GM23248 (cell line): ENCODE measurements at regions not wholly inside any gene's neighbourhood (a gene's known extent, or its start where the extent isn't known, plus 50 kb on each side); places are given as distances from the start of the nearest gene placed in this dataset.
A peak's percentile ranks its signal among the peaks of the same experiment; 100 is the strongest.

Experiments used
- DNase-seq: peaks from one replicate; pipeline ENCODE4 v3.0.0-alpha.2; 2015
- H2AFZ ChIP-seq: fragments of 200-600 bp; sonication (generic); 2 replicates; pipeline ENCODE4 v1.6.1; 2016; ENCODE audit warnings: antibody characterized with exemption
- H3F3A ChIP-seq: fragments of 200-600 bp; sonication (generic); 2 replicates; pipeline ENCODE4 v1.6.1; 2016; ENCODE audit warnings: mild to moderate bottlenecking, antibody characterized with exemption, mixed run types; ENCODE audit not compliant: insufficient read depth
- H3K27ac ChIP-seq: fragments of 200-600 bp; sonication (generic); 2 replicates; pipeline ENCODE4 v1.5.1; 2016; ENCODE audit warnings: mild to moderate bottlenecking
- H3K27me3 ChIP-seq: fragments of 200-600 bp; sonication (generic); replicated peaks from 2 replicates; pipeline ENCODE4 v1.6.1; 2016; ENCODE audit warnings: mild to moderate bottlenecking; ENCODE audit not compliant: insufficient read depth
- H3K36me3 ChIP-seq: fragments of 200-600 bp; sonication (generic); 2 replicates; pipeline ENCODE4 v1.6.1; 2016; ENCODE audit warnings: low read depth, mild to moderate bottlenecking
- H3K4me1 ChIP-seq: fragments of 200-600 bp; sonication (generic); 2 replicates; pipeline ENCODE4 v1.6.1; 2016; ENCODE audit warnings: mild to moderate bottlenecking; ENCODE audit not compliant: insufficient read depth
- H3K4me2 ChIP-seq: fragments of 200-600 bp; sonication (generic); one replicate; pipeline ENCODE4 v1.6.1; 2016; ENCODE audit warnings: mild to moderate bottlenecking; ENCODE audit not compliant: unreplicated experiment
- H3K4me3 ChIP-seq: fragments of 200-600 bp; sonication (generic); 2 replicates; pipeline ENCODE4 v1.5.1; 2016; ENCODE audit warnings: mild to moderate bottlenecking
- H3K79me2 ChIP-seq: fragments of 200-600 bp; sonication (generic); 2 replicates; pipeline ENCODE4 v1.6.1; 2016; ENCODE audit warnings: mild to moderate bottlenecking; ENCODE audit not compliant: insufficient read depth
- H3K9ac ChIP-seq: fragments of 200-600 bp; sonication (generic); 2 replicates; pipeline ENCODE4 v1.6.1; 2016; ENCODE audit warnings: mild to moderate bottlenecking
- H3K9me2 ChIP-seq: fragments of 200-600 bp; sonication (generic); 2 replicates; pipeline ENCODE4 v1.6.1; 2016; ENCODE audit warnings: mixed run types, mild to moderate bottlenecking, moderate library complexity; ENCODE audit not compliant: insufficient read depth
- H3K9me3 ChIP-seq: fragments of 200-600 bp; sonication (generic); one replicate; pipeline ENCODE4 v1.6.1; 2017; ENCODE audit warnings: low read depth
- H4K20me1 ChIP-seq: fragments of 200-600 bp; sonication (generic); 2 replicates; pipeline ENCODE4 v1.6.0; 2016; ENCODE audit not compliant: insufficient read depth
- EZH2 ChIP-seq: fragments of 200-600 bp; sonication (generic); IDR thresholded peaks from 2 replicates; pipeline ENCODE4 v1.6.1; 2018; ENCODE audit warnings: antibody characterized with exemption, mild to moderate bottlenecking; ENCODE audit not compliant: insufficient read depth, poor library complexity, severe bottlenecking
- EZH2phosphoT487 ChIP-seq: fragments of 200-600 bp; sonication (generic); IDR thresholded peaks from 2 replicates; pipeline ENCODE4 v1.6.1; 2018; ENCODE audit warnings: antibody characterized with exemption, moderate library complexity, mild to moderate bottlenecking, low read depth; ENCODE audit not compliant: insufficient read depth
- WGBS, 2 experiments: methylation state at CpG; one replicate each; pipeline ENCODE4 v1.1.6; 2015 to 2017; ENCODE audit warnings: low lambda C conversion rate in 2 of 2, low coverage in 1 of 2; ENCODE audit errors: missing lambda C conversion rate in 2 of 2; 5-methylcytosine and 5-hydroxymethylcytosine counted together
- in situ Hi-C: fragments of 300-500 bp; cut with MboI; formaldehyde crosslinking; loops from 2 replicates; pipeline ENCODE4 v1.15.0; 2020

- H3K4me2 ChIP-seq: peak overlapping the region; percentile 48
- DNase-seq: peak; percentile 39
- WGBS, 2 experiments: 24 to 25% methylated on average over 3 of the region's 3 CpGs
- H3K4me3 ChIP-seq: 0 out of 2 replicates have a peak overlapping the region, but pooled peaks have one; percentile 13
- no peak overlapping the region for H3K27ac ChIP-seq
- in situ Hi-C loops: no loop called here
- peaks cover 13% of the 10 kb centered on the region; the same call in 1 of the 2 replicates for H3F3A ChIP-seq
- TF ChIP-seq EZH2: no peak
- TF ChIP-seq EZH2phosphoT487: no peak
- peaks cover 38% of the 10 kb centered on the region for H3K4me1 ChIP-seq
- H3K9ac ChIP-seq: no peak overlapping the region
- no peaks in the 10 kb centered on the region for H3K79me2 ChIP-seq
- H4K20me1 ChIP-seq: no peaks in the 10 kb centered on the region
- no peaks in the 10 kb centered on the region for H3K9me2 ChIP-seq
- H2AFZ ChIP-seq: peak overlapping the region; percentile 49
- no peaks in the 10 kb centered on the region for H3K36me3 ChIP-seq
- H3K9me3 ChIP-seq: no peaks in the 10 kb centered on the region
- no peaks in the 10 kb centered on the region for H3K27me3 ChIP-seq
These were observed 137.4 kb downstream of the PLK2 start for GRCh38 chr5:58322453-58322852.

GRCh38 chr5:58318468-58318867 lies 141.4 kb downstream of the PLK2 start:
- H3K27ac ChIP-seq: peak overlapping the region; percentile 15
- WGBS, 2 experiments: 43 to 58% methylated on average over 1 of the region's 1 CpG
- TF ChIP-seq EZH2 (no peak), EZH2phosphoT487 (no peak)

GRCh38 chr5:58317808-58318207 lies 142.1 kb downstream of the PLK2 start:
- Histone ChIP-seq H3F3A (peaks cover 13% of the 10 kb centered on the region; the same call in 1 of the 2 replicates), H3K4me2 (peak overlapping the region; percentile 49), H3K27me3 (no peaks in the 10 kb centered on the region), H3K4me3 (no peak overlapping the region), H2AFZ (no peak overlapping the region), H3K27ac (peak overlapping the region; percentile 15), H3K9me3 (no peaks in the 10 kb centered on the region), H3K36me3 (no peaks in the 10 kb centered on the region), H4K20me1 (no peaks in the 10 kb centered on the region), H3K9me2 (no peaks in the 10 kb centered on the region), H3K4me1 (peaks cover 37% of the 10 kb centered on the region), H3K9ac (no peak overlapping the region), H3K79me2 (no peaks in the 10 kb centered on the region)
- in situ Hi-C loops: no loop called here
- peak; percentile 30 for DNase-seq
- no peak for TF ChIP-seq EZH2
- no peak for TF ChIP-seq EZH2phosphoT487

More at GRCh38 chr5:58318468-58318867, 141.4 kb downstream of the PLK2 start:
- Histone ChIP-seq H3K9me3 (no peaks in the 10 kb centered on the region), H2AFZ (no peak overlapping the region), H3K4me2 (peak overlapping the region; percentile 49), H3K27me3 (no peaks in the 10 kb centered on the region), H3K9me2 (no peaks in the 10 kb centered on the region), H3K4me1 (peaks cover 41% of the 10 kb centered on the region), H3K79me2 (no peaks in the 10 kb centered on the region), H3K4me3 (no peak overlapping the region), H3K9ac (no peak overlapping the region), H3F3A (peaks cover 13% of the 10 kb centered on the region; the same call in 1 of the 2 replicates), H4K20me1 (no peaks in the 10 kb centered on the region), H3K36me3 (no peaks in the 10 kb centered on the region)
- peak; percentile 58 for DNase-seq
- in situ Hi-C loops: no loop called here

GRCh38 chr5:58317009-58317408 lies 142.9 kb downstream of the PLK2 start:
- DNase-seq: no peak
- H3K4me3 ChIP-seq: no peak overlapping the region
- peaks cover 13% of the 10 kb centered on the region; the same call in 1 of the 2 replicates for H3F3A ChIP-seq
- H3K36me3 ChIP-seq: no peaks in the 10 kb centered on the region
- in situ Hi-C loops: no loop called here
- no peaks in the 10 kb centered on the region for H3K27me3 ChIP-seq
- peaks cover 29% of the 10 kb centered on the region for H3K4me1 ChIP-seq
- no peak for TF ChIP-seq EZH2
- H2AFZ ChIP-seq: no peak overlapping the region
- no peaks in the 10 kb centered on the region for H4K20me1 ChIP-seq
- no peak overlapping the region for H3K9ac ChIP-seq
- WGBS, 2 experiments: 93 to 95% methylated on average over 7 of the region's 7 CpGs
- no peak overlapping the region for H3K27ac ChIP-seq
- no peaks in the 10 kb centered on the region for H3K9me2 ChIP-seq
- no peaks in the 10 kb centered on the region for H3K79me2 ChIP-seq
- H3K9me3 ChIP-seq: no peaks in the 10 kb centered on the region
- no peak overlapping the region for H3K4me2 ChIP-seq

GRCh38 chr5:58315794-58316193 lies 144.1 kb downstream of the PLK2 start:
- no peak overlapping the region for H3K9ac ChIP-seq
- no peaks in the 10 kb centered on the region for H3K9me2 ChIP-seq
- H3F3A ChIP-seq: peaks cover 13% of the 10 kb centered on the region; the same call in 1 of the 2 replicates
- H2AFZ ChIP-seq: no peak overlapping the region
- H3K36me3 ChIP-seq: no peaks in the 10 kb centered on the region
- peaks cover 20% of the 10 kb centered on the region for H3K4me1 ChIP-seq
- 96 to 97% methylated on average over 1 of the region's 1 CpG for WGBS, 2 experiments
- TF ChIP-seq EZH2phosphoT487: no peak
- TF ChIP-seq EZH2: no peak
- no peaks in the 10 kb centered on the region for H3K79me2 ChIP-seq
- no peak for DNase-seq
- H3K27me3 ChIP-seq: no peaks in the 10 kb centered on the region
- H3K27ac ChIP-seq: no peak overlapping the region
- in situ Hi-C loops: no loop called here
- H3K4me3 ChIP-seq: no peak overlapping the region
- no peaks in the 10 kb centered on the region for H4K20me1 ChIP-seq
- H3K4me2 ChIP-seq: no peak overlapping the region
- no peaks in the 10 kb centered on the region for H3K9me3 ChIP-seq
